WTC11 (cell line): ENCODE measurements at regions not wholly inside any gene's neighbourhood (a gene's known extent, or its start where the extent isn't known, plus 50 kb on each side); places are given as distances from the start of the nearest gene placed in this dataset.

ENCODE experiments used
- ATAC-seq: fragments of 200-7000 bp; cut with Tn5 transposase; 2 replicates; pipeline ENCODE4 v1.10.0; 2021; ENCODE audit warnings: mild to moderate bottlenecking, moderate library complexity
- CTCF ChIA-PET: fragments of 300-600 bp; sonication (Branson Sonifier 250); formaldehyde crosslinking; loops from one replicate; lab custom pipeline; 2021; ENCODE audit warnings: antibody characterized with exemption; lab: Charles Lee
- POLR2A ChIA-PET: fragments of 350-600 bp; sonication (Branson Sonifier 250); formaldehyde crosslinking; loops from one replicate; lab custom pipeline; 2021; ENCODE audit warnings: antibody characterized with exemption; lab: Charles Lee
- DNase-seq: peaks from one replicate; pipeline ENCODE4 v3.0.0; 2021; ENCODE audit warnings: low spot score
- H3K27ac Mint-ChIP-seq: 2 replicates; pipeline ENCODE4 v1.8.0; 2021; ENCODE audit warnings: mixed read lengths
- H3K27me3 Mint-ChIP-seq: 2 replicates; pipeline ENCODE4 v1.8.0; 2021; ENCODE audit warnings: low read depth, mild to moderate bottlenecking, moderate library complexity, mixed read lengths
- H3K36me3 Mint-ChIP-seq: 2 replicates; pipeline ENCODE4 v1.8.0; 2021; ENCODE audit warnings: mixed read lengths
- H3K4me1 Mint-ChIP-seq: 2 replicates; pipeline ENCODE4 v1.8.0; 2022; ENCODE audit warnings: mixed read lengths
- H3K4me3 Mint-ChIP-seq: 2 replicates; pipeline ENCODE4 v1.8.0; 2021; ENCODE audit warnings: mild to moderate bottlenecking, moderate library complexity, mixed read lengths
- H3K9me3 Mint-ChIP-seq: 2 replicates; pipeline ENCODE4 v1.8.0; 2021; ENCODE audit warnings: mixed read lengths
- CBFB ChIP-seq: sonication (generic); formaldehyde crosslinking; IDR thresholded peaks from 2 replicates; pipeline ENCODE4 v1.8.1; 2022; ENCODE audit warnings: mild to moderate bottlenecking, low read depth, missing genetic modification reagents
- CREB1 ChIP-seq: sonication (generic); formaldehyde crosslinking; IDR thresholded peaks from 2 replicates; pipeline ENCODE4 v1.8.0; 2023; ENCODE audit warnings: mild to moderate bottlenecking, missing genetic modification reagents
- GABPB1 ChIP-seq: sonication (generic); formaldehyde crosslinking; IDR thresholded peaks from 2 replicates; pipeline ENCODE4 v1.8.1; 2023; ENCODE audit warnings: mild to moderate bottlenecking, missing genetic modification reagents
- KAT7 ChIP-seq: sonication (generic); formaldehyde crosslinking; IDR thresholded peaks from 2 replicates; pipeline ENCODE4 v1.8.1; 2023; ENCODE audit warnings: missing genetic modification reagents, mild to moderate bottlenecking, borderline replicate concordance
- NFE2L1 ChIP-seq: sonication (generic); formaldehyde crosslinking; IDR thresholded peaks from 2 replicates; pipeline ENCODE4 v1.8.1; 2023; ENCODE audit warnings: missing genetic modification reagents
- NR1H2 ChIP-seq: sonication (generic); formaldehyde crosslinking; IDR thresholded peaks from 2 replicates; pipeline ENCODE4 v1.9.0; 2021; ENCODE audit warnings: mild to moderate bottlenecking, moderate library complexity, missing genetic modification reagents
- PREB ChIP-seq: sonication (generic); formaldehyde crosslinking; IDR thresholded peaks from 2 replicates; pipeline ENCODE4 v1.8.1; 2022; ENCODE audit warnings: mild to moderate bottlenecking, missing genetic modification reagents, moderate library complexity, borderline replicate concordance
- RELA ChIP-seq: sonication (generic); formaldehyde crosslinking; IDR thresholded peaks from 2 replicates; pipeline ENCODE4 v1.8.1; 2022; ENCODE audit warnings: missing genetic modification reagents, mild to moderate bottlenecking, borderline replicate concordance
- TEAD1 ChIP-seq: sonication (generic); formaldehyde crosslinking; IDR thresholded peaks from 2 replicates; pipeline ENCODE4 v1.8.0; 2022; ENCODE audit warnings: mild to moderate bottlenecking, missing genetic modification reagents
- ZNF416 ChIP-seq: fragments of 250-450 bp; sonication (Bioruptor Pico); IDR thresholded peaks from 2 replicates; pipeline ENCODE4 v1.9.0; 2021; ENCODE audit warnings: mild to moderate bottlenecking, inconsistent platforms
- ZNF512 ChIP-seq: sonication (generic); formaldehyde crosslinking; IDR thresholded peaks from 2 replicates; pipeline ENCODE4 v1.8.1; 2022; ENCODE audit warnings: missing genetic modification reagents, borderline replicate concordance
- ZNF671 ChIP-seq: fragments of 250-450 bp; sonication (Bioruptor Pico); IDR thresholded peaks from 2 replicates; pipeline ENCODE4 v1.8.0; 2021; ENCODE audit warnings: mild to moderate bottlenecking
- ZSCAN18 ChIP-seq: fragments of 250-450 bp; sonication (Bioruptor Pico); IDR thresholded peaks from 2 replicates; pipeline ENCODE4 v2.1.2; 2022; ENCODE audit warnings: mild to moderate bottlenecking, moderate library complexity
- TF ChIP-seq, protein P1 (sequence below): fragments of 250-450 bp; sonication (Bioruptor Pico); IDR thresholded peaks from 2 replicates; pipeline ENCODE4 v1.8.0; 2021; ENCODE audit warnings: mild to moderate bottlenecking
- TF ChIP-seq, protein P2 (sequence below): sonication (generic); formaldehyde crosslinking; IDR thresholded peaks from 2 replicates; pipeline ENCODE4 v1.8.1; 2022; ENCODE audit warnings: mild to moderate bottlenecking, moderate library complexity, missing genetic modification reagents
- TF ChIP-seq, protein P3 (sequence below): sonication (generic); formaldehyde crosslinking; conservative IDR thresholded peaks from 2 replicates; pipeline ENCODE4 v1.8.1; 2023; ENCODE audit warnings: mild to moderate bottlenecking, low read depth, missing genetic modification reagents, moderate library complexity
- TF ChIP-seq, protein P4 (sequence below): sonication (generic); formaldehyde crosslinking; IDR thresholded peaks from 2 replicates; pipeline ENCODE4 v1.8.0; 2022; ENCODE audit warnings: mild to moderate bottlenecking, missing genetic modification reagents
- TF ChIP-seq, protein P5 (sequence below): sonication (generic); formaldehyde crosslinking; IDR thresholded peaks from 2 replicates; pipeline ENCODE4 v1.8.1; 2023; ENCODE audit warnings: mild to moderate bottlenecking, missing genetic modification reagents

- TF ChIP-seq, protein P1, sequence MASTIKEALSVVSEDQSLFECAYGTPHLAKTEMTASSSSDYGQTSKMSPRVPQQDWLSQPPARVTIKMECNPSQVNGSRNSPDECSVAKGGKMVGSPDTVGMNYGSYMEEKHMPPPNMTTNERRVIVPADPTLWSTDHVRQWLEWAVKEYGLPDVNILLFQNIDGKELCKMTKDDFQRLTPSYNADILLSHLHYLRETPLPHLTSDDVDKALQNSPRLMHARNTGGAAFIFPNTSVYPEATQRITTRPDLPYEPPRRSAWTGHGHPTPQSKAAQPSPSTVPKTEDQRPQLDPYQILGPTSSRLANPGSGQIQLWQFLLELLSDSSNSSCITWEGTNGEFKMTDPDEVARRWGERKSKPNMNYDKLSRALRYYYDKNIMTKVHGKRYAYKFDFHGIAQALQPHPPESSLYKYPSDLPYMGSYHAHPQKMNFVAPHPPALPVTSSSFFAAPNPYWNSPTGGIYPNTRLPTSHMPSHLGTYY (CRISPR knock-in tag), result no peak
Measured at GRCh38 chr14:25215607-25216006, 165.7 kb upstream of the STXBP6 start (continued).

- no peak for DNase-seq
- POLR2A ChIA-PET, result no interaction called here
- TF ChIP-seq ZNF416 (CRISPR knock-in tag) (no peak), GABPB1 (CRISPR knock-in tag) (peak; percentile 18; the same call in 1 of the 2 replicates)
- TF ChIP-seq, all 79 proteins: peak for 1
- Mint-ChIP-seq H3K4me3 (no peak overlapping the region), H3K9me3 (peaks cover 50% of the 10 kb centered on the region), H3K27me3 (peaks cover 15% of the 10 kb centered on the region), H3K4me1 (no peaks in the 10 kb centered on the region), H3K27ac (no peak overlapping the region), H3K36me3 (peaks cover 20% of the 10 kb centered on the region)
- CTCF ChIA-PET, result no interaction called here
- ATAC-seq, result no peak
Measured at GRCh38 chr14:25197885-25198284, 147.9 kb upstream of the STXBP6 start.

DNA sequence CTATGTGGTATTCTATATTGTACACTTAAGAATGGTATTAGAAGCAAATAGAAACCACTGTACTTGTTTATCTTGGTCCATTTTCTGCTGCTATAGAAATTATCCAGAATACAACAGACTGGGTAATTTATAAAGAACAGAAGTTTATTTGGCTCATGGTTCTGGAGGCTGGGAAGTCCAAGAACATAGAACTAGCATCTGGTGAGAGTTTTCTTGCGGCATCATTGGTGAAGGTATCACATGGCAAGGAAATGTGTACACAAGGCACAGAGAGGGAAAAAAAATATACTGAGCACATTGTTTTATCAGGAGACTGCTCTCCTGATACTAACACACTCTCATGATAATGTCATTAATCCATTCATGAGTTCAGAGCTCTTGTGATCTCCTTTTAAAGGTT is 130.3 kb upstream of the STXBP6 start:
- H3K27ac Mint-ChIP-seq, result no peak overlapping the region

DNA sequence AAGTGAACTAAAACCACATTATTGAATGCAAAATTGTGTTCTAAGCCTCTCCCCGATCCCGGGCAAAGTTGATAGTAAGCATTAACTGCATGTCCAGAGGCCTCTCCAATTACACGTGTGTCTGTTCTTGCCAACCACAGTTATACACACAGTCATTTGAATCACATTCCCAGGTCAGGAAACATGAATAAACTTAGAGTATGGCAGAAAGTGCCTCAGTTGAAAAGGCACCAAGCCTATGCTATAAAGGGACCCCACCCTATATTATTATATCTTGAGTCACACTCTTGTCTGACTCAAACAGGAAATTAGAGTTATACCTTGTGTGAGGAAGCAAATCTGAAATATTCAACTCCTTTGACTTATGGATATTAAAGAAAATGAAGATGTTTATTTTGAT is 128.3 kb upstream of the STXBP6 start:
- DNase-seq, result no peak
- Mint-ChIP-seq H3K9me3 (peaks cover 38% of the 10 kb centered on the region), H3K4me1 (no peaks in the 10 kb centered on the region), H3K27ac (no peak overlapping the region), H3K4me3 (no peak overlapping the region), H3K27me3 (peaks cover 5% of the 10 kb centered on the region; the same call in 1 of the 2 replicates), H3K36me3 (peaks cover 18% of the 10 kb centered on the region)
- ChIA-PET CTCF (interaction anchor here (1.0 kb wide), 1 partner anchor 45 kb away, joined by 3 read pairs; no protein-coding TSS in a partner anchor), POLR2A (no interaction called here)
- no peak for ATAC-seq
- TF ChIP-seq RELA (CRISPR knock-in tag) (no peak), PREB (no peak), TEAD1 (CRISPR knock-in tag) (no peak), ZNF671 (CRISPR knock-in tag) (no peak), ZNF512 (CRISPR knock-in tag) (no peak), CBFB (CRISPR knock-in tag) (no peak), NR1H2 (CRISPR knock-in tag) (no peak), ZSCAN18 (CRISPR knock-in tag) (no peak)
- TF ChIP-seq, protein P2, sequence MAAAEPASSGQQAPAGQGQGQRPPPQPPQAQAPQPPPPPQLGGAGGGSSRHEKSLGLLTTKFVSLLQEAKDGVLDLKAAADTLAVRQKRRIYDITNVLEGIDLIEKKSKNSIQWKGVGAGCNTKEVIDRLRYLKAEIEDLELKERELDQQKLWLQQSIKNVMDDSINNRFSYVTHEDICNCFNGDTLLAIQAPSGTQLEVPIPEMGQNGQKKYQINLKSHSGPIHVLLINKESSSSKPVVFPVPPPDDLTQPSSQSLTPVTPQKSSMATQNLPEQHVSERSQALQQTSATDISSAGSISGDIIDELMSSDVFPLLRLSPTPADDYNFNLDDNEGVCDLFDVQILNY (CRISPR knock-in tag), result no peak
- TF ChIP-seq, protein P3, sequence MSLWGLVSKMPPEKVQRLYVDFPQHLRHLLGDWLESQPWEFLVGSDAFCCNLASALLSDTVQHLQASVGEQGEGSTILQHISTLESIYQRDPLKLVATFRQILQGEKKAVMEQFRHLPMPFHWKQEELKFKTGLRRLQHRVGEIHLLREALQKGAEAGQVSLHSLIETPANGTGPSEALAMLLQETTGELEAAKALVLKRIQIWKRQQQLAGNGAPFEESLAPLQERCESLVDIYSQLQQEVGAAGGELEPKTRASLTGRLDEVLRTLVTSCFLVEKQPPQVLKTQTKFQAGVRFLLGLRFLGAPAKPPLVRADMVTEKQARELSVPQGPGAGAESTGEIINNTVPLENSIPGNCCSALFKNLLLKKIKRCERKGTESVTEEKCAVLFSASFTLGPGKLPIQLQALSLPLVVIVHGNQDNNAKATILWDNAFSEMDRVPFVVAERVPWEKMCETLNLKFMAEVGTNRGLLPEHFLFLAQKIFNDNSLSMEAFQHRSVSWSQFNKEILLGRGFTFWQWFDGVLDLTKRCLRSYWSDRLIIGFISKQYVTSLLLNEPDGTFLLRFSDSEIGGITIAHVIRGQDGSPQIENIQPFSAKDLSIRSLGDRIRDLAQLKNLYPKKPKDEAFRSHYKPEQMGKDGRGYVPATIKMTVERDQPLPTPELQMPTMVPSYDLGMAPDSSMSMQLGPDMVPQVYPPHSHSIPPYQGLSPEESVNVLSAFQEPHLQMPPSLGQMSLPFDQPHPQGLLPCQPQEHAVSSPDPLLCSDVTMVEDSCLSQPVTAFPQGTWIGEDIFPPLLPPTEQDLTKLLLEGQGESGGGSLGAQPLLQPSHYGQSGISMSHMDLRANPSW (CRISPR knock-in tag), result no peak
- TF ChIP-seq, protein P4, sequence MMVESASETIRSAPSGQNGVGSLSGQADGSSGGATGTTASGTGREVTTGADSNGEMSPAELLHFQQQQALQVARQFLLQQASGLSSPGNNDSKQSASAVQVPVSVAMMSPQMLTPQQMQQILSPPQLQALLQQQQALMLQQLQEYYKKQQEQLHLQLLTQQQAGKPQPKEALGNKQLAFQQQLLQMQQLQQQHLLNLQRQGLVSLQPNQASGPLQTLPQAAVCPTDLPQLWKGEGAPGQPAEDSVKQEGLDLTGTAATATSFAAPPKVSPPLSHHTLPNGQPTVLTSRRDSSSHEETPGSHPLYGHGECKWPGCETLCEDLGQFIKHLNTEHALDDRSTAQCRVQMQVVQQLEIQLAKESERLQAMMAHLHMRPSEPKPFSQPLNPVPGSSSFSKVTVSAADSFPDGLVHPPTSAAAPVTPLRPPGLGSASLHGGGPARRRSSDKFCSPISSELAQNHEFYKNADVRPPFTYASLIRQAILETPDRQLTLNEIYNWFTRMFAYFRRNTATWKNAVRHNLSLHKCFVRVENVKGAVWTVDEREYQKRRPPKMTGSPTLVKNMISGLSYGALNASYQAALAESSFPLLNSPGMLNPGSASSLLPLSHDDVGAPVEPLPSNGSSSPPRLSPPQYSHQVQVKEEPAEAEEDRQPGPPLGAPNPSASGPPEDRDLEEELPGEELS (CRISPR knock-in tag), result no peak

More for the DNA sequence above, 130.3 kb upstream of the STXBP6 start:
- H3K9me3 Mint-ChIP-seq, result peaks cover 51% of the 10 kb centered on the region
- no peak overlapping the region for H3K4me3 Mint-ChIP-seq
- peaks cover 35% of the 10 kb centered on the region for H3K36me3 Mint-ChIP-seq
- no peaks in the 10 kb centered on the region for H3K4me1 Mint-ChIP-seq
- ATAC-seq (no peak), DNase-seq (no peak)
- POLR2A ChIA-PET, result no interaction called here
- CTCF ChIA-PET, result no interaction called here
- TF ChIP-seq NFE2L1 (CRISPR knock-in tag), result no peak
- TF ChIP-seq, protein P5, sequence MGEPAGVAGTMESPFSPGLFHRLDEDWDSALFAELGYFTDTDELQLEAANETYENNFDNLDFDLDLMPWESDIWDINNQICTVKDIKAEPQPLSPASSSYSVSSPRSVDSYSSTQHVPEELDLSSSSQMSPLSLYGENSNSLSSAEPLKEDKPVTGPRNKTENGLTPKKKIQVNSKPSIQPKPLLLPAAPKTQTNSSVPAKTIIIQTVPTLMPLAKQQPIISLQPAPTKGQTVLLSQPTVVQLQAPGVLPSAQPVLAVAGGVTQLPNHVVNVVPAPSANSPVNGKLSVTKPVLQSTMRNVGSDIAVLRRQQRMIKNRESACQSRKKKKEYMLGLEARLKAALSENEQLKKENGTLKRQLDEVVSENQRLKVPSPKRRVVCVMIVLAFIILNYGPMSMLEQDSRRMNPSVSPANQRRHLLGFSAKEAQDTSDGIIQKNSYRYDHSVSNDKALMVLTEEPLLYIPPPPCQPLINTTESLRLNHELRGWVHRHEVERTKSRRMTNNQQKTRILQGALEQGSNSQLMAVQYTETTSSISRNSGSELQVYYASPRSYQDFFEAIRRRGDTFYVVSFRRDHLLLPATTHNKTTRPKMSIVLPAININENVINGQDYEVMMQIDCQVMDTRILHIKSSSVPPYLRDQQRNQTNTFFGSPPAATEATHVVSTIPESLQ (CRISPR knock-in tag), result no peak
- TF ChIP-seq KAT7 (CRISPR knock-in tag), result no peak
- no peak for TF ChIP-seq CREB1 (CRISPR knock-in tag)
- H3K27me3 Mint-ChIP-seq, result peaks cover 5% of the 10 kb centered on the region; the same call in 1 of the 2 replicates
